DND-41 (cell line): ENCODE measurements at regions not wholly inside any gene's neighbourhood (a gene's known extent, or its start where the extent isn't known, plus 50 kb on each side); places are given as distances from the start of the nearest gene placed in this dataset.

Experiments used
- ATAC-seq: fragments of 200-7000 bp; cut with Tn5 transposase; 3 replicates; pipeline ENCODE4 v1.9.1; 2021; ENCODE audit warnings: low read depth; ENCODE audit not compliant: insufficient read depth
- DNase-seq: peaks from one replicate; pipeline ENCODE4 v3.0.0-alpha.2; 2020
- H2AFZ ChIP-seq: 2 replicates; pipeline ENCODE4 v1.6.0; 2012; ENCODE audit warnings: low read depth, low read length
- H3K27ac ChIP-seq: 2 replicates; pipeline ENCODE4 v1.5.1; 2012; ENCODE audit warnings: low read length, inconsistent platforms
- H3K27me3 ChIP-seq: fragments of 200-600 bp; sonication (generic); 2 replicates; pipeline ENCODE4 v1.6.0; 2012; ENCODE audit warnings: low read length, mild to moderate bottlenecking, inconsistent platforms; ENCODE audit not compliant: insufficient read depth, poor library complexity
- H3K36me3 ChIP-seq: 2 replicates; pipeline ENCODE4 v1.5.1; 2012; ENCODE audit warnings: low read length, inconsistent platforms; ENCODE audit not compliant: insufficient read depth
- H3K4me1 ChIP-seq: 2 replicates; pipeline ENCODE4 v1.5.1; 2012; ENCODE audit warnings: mild to moderate bottlenecking, low read length; ENCODE audit not compliant: insufficient read depth
- H3K4me2 ChIP-seq: 2 replicates; pipeline ENCODE4 v1.6.0; 2012; ENCODE audit warnings: mild to moderate bottlenecking, moderate library complexity, low read length, inconsistent platforms; ENCODE audit not compliant: insufficient read depth
- H3K4me3 ChIP-seq, 2 experiments: fragments of 200-600 bp in 1 of 2; shearing (Covaris generic) in 1 of 2; 2 replicates each; pipeline ENCODE4 v1.5.1; 2012 to 2016; ENCODE audit warnings: inconsistent platforms in 2 of 2, low read length in 2 of 2, mild to moderate bottlenecking in 2 of 2, low read depth in 1 of 2, moderate library complexity in 1 of 2
- H3K79me2 ChIP-seq: 2 replicates; pipeline ENCODE4 v1.6.0; 2012; ENCODE audit warnings: low read length, inconsistent platforms; ENCODE audit not compliant: insufficient read depth
- H3K9ac ChIP-seq: 2 replicates; pipeline ENCODE4 v1.6.0; 2012; ENCODE audit warnings: low read depth, mild to moderate bottlenecking, inconsistent platforms, low read length, moderate library complexity
- H3K9me3 ChIP-seq: 2 replicates; pipeline ENCODE4 v1.5.1; 2012; ENCODE audit warnings: low read length, moderate library complexity, mild to moderate bottlenecking, inconsistent platforms; ENCODE audit not compliant: insufficient read depth, severe bottlenecking
- H4K20me1 ChIP-seq: 2 replicates; pipeline ENCODE4 v1.6.0; 2012; ENCODE audit warnings: low read length; ENCODE audit not compliant: insufficient read depth
- CTCF ChIP-seq: IDR thresholded peaks from 2 replicates; pipeline ENCODE4 v1.5.1; 2012; ENCODE audit warnings: borderline replicate concordance, low read length, moderate library complexity, mild to moderate bottlenecking; ENCODE audit not compliant: poor library complexity, severe bottlenecking; ENCODE audit errors: extremely low read depth
- EZH2 ChIP-seq: IDR thresholded peaks from 3 replicates; pipeline ENCODE4 v1.6.1; 2012; ENCODE audit warnings: borderline replicate concordance, low read depth, mild to moderate bottlenecking, moderate library complexity, low read length, inconsistent platforms; ENCODE audit not compliant: severe bottlenecking

GRCh38 chr12:127064207-127064606 lies 1202.8 kb upstream of the TMEM132C start:
- no peaks in the 10 kb centered on the region for H3K79me2 ChIP-seq
- H4K20me1 ChIP-seq = no peaks in the 10 kb centered on the region
- H3K9ac ChIP-seq = no peak overlapping the region
- H3K27ac ChIP-seq = no peak overlapping the region
- no peaks in the 10 kb centered on the region for H3K4me1 ChIP-seq
- no peak overlapping the region for H3K4me2 ChIP-seq
- no peak overlapping the region for H3K4me3 ChIP-seq
- no peaks in the 10 kb centered on the region for H3K36me3 ChIP-seq
- peaks cover 2% of the 10 kb centered on the region for H3K27me3 ChIP-seq
- no peak for ATAC-seq
- no peaks in the 10 kb centered on the region for H3K9me3 ChIP-seq
- no peak for DNase-seq
- no peak overlapping the region for H2AFZ ChIP-seq
- TF ChIP-seq EZH2 = no peak
- TF ChIP-seq CTCF = no peak

- Histone ChIP-seq H3K4me2 (no peak overlapping the region), H3K9ac (no peak overlapping the region), H3K27me3 (peaks cover 2% of the 10 kb centered on the region), H2AFZ (no peak overlapping the region), H3K79me2 (no peaks in the 10 kb centered on the region), H3K9me3 (no peaks in the 10 kb centered on the region), H3K27ac (no peak overlapping the region), H3K4me3 (no peak overlapping the region), H3K36me3 (no peaks in the 10 kb centered on the region), H3K4me1 (no peaks in the 10 kb centered on the region), H4K20me1 (no peaks in the 10 kb centered on the region)
- TF ChIP-seq EZH2 = no peak
- no peak for TF ChIP-seq CTCF
- ATAC-seq (no peak), DNase-seq (no peak)
These were observed 1201.4 kb upstream of the TMEM132C start for GRCh38 chr12:127065595-127065994.

- Histone ChIP-seq H3K9me3 (no peaks in the 10 kb centered on the region), H3K27ac (no peak overlapping the region), H3K9ac (no peak overlapping the region), H2AFZ (no peak overlapping the region), H3K79me2 (no peaks in the 10 kb centered on the region), H4K20me1 (no peaks in the 10 kb centered on the region), H3K27me3 (no peaks in the 10 kb centered on the region), H3K36me3 (no peaks in the 10 kb centered on the region), H3K4me3 (no peak overlapping the region), H3K4me2 (no peak overlapping the region), H3K4me1 (no peaks in the 10 kb centered on the region)
- ATAC-seq = no peak
- DNase-seq = no peak
- TF ChIP-seq EZH2 (no peak), CTCF (no peak)
These were observed 1196.3 kb upstream of the TMEM132C start for GRCh38 chr12:127070515-127071157.
